Erythroblast (primary cell): ENCODE measurements at regions not wholly inside any gene's neighbourhood (a gene's known extent, or its start where the extent isn't known, plus 50 kb on each side); places are given as distances from the start of the nearest gene placed in this dataset.

Source experiments
- DNase-seq, 2 experiments: peaks; one replicate each; lab custom pipeline; 2025; lab: John Stamatoyannopoulos, UW
- GATA1 ChIP-seq: IDR thresholded peaks from 2 replicates; pipeline ENCODE4 v1.6.1; 2011; ENCODE audit warnings: low read depth, mild to moderate bottlenecking, control low read depth, low read length, moderate library complexity
- POLR2A ChIP-seq: IDR thresholded peaks from 2 replicates; pipeline ENCODE4 v1.6.1; 2011; ENCODE audit warnings: mild to moderate bottlenecking, low read length

DNA sequence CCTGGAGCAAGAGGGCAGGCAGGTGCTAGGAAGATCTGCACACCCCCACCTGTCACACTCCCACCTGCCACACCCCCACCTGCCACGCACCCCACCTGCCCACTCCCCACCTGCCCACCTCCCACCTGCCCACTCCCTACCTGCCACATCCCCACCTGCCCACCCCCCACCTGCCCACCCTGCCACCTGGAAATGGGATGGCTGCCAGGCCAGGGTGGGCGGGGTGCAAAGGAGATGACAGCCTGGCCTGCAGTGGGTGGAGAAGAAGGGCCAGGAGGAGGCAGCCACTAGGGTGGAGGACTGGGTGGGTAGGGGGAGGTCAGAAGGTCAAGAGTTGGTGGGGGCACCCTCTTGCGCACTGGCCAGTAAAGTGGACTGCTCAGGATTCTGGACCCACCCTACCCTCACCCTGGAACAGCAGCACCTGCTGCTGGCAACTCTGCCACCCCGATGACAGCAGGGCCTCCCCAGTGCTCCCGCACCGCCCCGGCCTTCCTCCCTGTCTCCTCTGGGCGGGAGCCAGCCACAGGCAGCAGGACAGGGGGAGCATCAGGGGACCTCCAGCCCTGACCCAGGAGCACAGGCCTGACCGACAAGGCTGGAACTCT, 66.8 kb upstream of the NKX1-1 start:
- TF ChIP-seq POLR2A (no peak), GATA1 (no peak)
- no peak for DNase-seq

DNA sequence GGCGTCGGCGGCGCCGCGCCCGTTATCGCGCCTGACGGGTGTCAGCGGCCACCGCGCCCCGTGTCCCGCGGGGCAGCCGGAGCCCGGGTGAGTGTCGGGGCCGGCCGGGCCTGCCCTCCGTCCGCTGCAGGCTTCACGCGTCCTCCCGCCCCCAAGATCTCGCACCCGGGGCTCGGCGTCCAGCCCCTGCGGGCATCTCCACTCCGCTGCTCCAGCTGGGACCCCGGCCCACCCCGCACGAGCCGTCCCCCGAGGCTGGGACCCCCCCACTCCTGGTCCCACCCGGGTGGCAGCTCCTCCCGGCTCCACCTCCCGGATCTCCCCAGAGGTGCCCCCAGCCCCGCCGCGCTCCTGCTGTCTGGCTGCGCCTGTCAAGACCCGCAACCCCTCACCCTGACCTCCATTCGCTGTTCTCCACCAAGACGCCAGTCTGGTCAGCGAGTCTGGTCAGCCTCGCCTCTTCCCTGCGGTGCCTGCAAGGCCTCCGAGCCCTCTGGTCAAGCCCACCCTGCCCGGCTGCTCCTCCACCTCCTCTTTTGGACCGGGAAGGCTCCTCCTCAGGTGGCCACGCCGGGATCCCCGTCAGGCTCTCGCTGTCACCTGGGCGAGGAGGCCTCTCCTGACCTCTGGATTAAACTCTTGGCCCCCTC, 66.0 kb upstream of the NKX1-1 start:
- TF ChIP-seq GATA1 (no peak), POLR2A (no peak)
- DNase-seq, result no peak

DNA sequence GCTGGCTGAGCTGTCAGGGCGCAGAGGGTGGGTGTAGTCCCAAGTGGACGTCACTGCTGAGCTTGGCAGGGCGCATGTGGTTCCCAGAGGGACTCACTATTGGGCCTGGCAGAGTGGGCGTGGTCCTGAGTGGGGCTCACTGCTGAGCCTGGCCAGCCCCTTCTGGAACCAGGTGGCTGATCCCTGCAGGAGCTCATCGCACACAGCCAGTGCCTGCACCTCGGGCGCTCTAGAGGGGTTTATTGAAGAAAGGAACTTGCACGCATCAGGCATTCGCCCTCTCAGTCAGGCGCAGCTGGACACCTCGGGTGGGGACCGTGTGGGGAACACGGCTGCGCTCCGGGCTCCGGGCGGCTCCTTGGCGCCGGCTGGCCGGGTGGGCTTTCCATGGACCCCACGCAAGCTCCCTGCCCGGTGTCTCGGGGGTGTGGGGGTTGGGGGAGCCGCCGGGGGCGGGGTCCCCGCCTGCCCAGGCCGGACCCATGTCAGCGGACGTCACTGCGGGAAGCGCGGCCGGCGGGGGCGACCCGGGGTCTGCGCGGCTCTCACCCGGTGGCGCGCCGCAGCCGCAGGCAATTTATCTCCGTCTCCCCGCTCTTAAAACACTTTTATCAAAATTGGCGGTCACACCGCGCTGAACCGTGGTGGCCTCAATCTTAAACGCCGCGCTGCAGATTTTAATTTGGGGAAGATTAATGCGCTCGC, 65.4 kb upstream of the NKX1-1 start:
- no peak for TF ChIP-seq POLR2A
- TF ChIP-seq GATA1, result no peak
- DNase-seq, result no peak

DNA sequence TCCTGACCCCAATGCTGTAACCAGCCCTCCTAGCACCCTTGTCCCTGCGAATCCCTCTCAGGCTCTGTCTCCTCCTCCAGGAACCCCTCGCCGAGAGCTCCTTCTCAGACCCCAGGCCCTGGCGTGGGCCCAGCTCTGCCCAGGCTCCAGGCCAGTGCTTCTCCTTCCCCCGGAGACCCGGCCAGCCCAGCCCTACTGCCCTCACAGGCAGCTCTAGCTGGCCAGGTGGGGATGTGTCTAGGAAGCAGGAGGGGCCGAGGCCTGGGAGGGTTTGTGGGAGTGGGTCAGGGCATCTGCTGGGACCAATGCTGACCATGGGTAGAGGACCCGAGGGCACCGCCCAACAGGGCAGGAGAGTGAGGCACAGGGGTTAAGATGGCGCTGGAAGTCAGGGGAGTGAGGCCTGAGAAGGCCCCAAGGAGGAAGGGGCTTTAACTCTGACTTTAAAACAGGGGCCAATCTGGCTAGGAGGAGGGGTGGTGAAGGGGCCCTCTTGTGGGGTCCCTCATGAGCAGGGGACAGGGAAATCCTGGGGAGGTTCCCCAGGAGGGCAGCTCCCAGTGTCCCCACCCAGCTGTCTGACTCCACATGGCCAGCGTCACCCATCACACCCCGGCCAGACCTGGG, 64.7 kb upstream of the NKX1-1 start:
- no peak for DNase-seq
- no peak for TF ChIP-seq GATA1
- no peak for TF ChIP-seq POLR2A

DNA sequence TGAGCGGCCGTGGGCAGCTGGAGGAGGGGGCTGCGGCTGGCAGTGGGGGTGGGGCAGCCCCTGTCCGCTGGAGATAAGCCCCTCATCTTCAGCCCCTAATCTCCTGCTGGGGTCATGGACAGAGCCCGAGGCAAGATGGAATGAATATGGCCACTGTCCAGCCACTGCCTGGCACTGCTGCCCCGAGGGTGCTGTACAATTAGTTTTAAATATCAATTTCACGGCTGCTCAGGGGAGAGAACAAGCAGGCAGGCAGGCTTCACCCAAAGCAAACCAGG, 64.1 kb upstream of the NKX1-1 start:
- TF ChIP-seq POLR2A, result no peak
- no peak for TF ChIP-seq GATA1
- DNase-seq, result no peak

DNA sequence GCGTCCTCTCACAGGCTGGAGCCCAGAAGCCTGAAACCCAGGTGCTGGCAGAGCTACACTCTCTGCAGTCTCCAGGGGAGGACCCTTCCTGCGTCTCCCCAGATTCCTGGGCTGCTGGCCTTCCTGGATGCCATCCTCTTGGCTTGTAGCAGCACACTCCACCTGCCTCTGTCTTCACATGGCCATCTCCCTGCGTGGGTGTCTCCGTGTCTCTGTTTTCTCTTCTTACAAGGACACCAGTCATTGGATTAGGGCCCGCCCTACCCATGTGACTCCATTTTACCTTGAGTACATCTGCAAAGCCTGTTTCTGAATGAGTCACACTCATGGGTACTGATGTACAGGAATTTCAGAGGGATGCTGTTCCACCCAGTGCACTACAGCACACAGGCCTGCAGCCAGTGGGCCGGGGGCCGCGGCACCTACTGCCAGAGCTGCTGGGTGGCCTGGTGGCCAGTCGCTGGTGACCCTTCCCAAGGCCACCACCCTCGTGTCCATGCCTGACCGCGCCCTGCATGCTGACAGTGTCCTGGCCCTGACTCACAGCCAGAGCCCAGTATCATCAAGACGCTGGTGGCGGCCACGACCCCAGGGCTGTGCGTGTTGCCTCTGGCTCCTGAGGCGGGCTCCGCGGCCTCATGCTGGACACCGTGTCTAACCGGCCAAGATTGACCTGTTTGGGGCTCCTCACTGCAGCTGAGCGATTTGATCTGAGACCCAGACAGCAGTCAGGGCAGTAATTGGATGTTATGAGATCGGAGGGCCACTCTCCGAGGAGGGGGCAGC, 63.6 kb upstream of the NKX1-1 start:
- TF ChIP-seq POLR2A, result no peak
- TF ChIP-seq GATA1, result no peak

DNA sequence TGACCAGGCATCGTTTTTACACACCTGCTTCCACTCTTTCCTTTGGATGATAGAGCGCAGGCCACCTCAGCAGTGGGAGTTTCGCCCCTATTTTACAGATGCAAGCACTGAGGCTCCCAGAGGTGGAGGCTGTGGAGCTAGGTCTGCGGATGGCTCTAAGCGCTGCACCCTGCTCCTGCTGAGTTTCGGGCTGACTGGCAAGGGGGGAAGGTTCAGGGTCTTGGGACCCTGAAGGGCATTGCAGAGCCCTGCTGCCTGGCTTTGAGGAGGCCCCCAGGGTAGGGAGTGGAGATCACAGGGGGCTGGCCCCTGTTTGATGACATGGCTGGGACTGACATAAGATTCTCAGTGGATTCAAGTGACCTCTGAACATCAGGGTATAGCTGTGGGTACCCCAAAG, 62.8 kb upstream of the NKX1-1 start:
- no peak for DNase-seq
- no peak for TF ChIP-seq POLR2A

More for the DNA sequence above, 63.6 kb upstream of the NKX1-1 start:
- no peak for DNase-seq

DNA sequence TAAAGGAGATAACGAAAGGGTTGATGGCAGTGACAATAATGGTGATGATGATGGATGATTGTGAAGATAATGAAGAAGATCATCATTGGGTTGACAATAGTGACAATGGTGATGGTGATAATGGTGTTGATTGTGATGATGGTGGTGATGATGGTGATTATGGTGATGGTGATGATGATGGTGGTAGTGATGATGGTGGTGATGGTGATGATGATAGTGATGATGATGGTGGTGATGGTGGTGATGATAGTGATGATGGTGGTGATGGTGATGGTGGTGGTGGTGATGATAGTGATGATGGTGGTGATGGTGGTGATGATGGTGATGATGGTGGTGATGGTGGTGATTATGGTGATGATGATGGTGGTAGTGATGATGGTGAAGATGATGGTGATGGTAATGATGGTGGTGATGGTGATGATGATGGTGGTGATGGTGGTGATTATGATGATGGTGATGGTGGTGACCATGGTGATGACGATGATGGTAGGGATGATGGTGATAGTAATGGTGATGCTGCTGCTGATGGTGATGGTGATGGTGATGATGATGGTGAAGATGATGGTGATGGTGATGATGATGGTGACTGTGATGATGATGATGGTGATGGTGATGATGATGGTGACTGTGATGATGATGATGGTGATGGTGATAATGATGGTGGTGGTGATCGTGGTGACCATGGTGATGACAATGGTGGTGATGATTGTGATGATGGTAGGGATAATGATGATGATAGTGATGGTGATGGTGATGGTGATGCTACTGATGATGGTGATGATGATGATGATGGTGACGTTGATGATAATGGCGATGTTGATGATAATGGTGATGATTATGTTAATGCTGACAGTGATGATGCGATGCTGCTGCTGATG, 61.6 kb upstream of the NKX1-1 start:
- DNase-seq, result no peak
- TF ChIP-seq POLR2A, result no peak
- TF ChIP-seq GATA1, result no peak

DNA sequence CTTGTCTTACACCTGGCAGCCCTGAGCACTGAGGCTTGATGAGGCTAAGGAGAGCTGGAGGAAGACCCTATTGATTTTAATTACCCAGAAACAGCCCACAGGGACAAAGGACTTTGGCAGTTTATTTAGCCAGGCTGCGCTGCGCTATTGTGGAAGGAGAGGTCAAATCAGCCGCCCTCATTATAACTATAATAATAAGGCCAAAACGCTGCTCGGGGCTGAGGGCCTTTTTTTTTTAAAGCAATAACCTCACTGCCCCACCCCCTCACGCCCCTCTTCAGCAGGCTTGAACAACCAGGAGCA, 60.6 kb upstream of the NKX1-1 start:
- no peak for TF ChIP-seq GATA1
- TF ChIP-seq POLR2A, result no peak
- DNase-seq, result no peak

DNA sequence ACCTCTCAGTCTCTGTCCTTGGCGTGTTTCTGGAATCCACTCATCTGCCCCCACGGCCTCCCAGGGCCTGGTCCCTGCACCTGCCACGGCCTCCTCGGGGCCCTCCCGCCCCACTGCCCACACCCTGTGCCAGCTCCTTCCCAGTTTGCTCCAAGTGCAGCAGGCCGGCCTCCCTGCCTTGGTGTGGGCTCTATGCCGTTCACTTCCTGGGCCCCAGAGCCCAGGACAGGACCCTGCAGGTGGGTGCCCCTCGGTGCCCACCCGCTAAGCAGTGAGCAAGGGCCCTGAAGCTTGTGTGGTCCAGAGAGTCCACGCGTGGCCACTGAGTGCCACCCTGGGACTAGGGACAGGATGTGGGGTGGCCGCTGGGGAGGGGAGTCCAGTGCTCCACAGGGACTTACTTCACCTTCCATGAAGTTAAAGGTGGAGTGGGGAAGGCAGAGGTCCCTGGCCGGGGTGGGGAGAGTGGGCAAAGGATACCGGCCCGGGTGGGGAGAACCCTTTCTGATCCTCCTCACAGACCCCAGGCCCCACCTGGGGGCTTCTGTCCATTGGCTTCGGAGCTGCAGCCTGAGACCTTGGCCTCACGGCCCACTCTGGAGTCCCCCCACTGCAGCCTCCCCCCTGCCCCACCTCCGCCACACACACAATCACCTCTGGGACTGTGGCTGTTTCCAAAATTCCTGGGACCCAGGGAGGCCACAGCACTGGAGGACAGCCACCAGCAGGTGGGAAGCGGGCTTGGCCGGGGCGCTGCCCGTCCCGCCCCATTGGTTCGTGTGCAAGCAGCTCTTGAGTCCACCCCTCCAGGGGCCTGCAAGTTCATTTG, 60.0 kb upstream of the NKX1-1 start:
- no peak for DNase-seq
- no peak for TF ChIP-seq POLR2A
- TF ChIP-seq GATA1, result no peak

DNA sequence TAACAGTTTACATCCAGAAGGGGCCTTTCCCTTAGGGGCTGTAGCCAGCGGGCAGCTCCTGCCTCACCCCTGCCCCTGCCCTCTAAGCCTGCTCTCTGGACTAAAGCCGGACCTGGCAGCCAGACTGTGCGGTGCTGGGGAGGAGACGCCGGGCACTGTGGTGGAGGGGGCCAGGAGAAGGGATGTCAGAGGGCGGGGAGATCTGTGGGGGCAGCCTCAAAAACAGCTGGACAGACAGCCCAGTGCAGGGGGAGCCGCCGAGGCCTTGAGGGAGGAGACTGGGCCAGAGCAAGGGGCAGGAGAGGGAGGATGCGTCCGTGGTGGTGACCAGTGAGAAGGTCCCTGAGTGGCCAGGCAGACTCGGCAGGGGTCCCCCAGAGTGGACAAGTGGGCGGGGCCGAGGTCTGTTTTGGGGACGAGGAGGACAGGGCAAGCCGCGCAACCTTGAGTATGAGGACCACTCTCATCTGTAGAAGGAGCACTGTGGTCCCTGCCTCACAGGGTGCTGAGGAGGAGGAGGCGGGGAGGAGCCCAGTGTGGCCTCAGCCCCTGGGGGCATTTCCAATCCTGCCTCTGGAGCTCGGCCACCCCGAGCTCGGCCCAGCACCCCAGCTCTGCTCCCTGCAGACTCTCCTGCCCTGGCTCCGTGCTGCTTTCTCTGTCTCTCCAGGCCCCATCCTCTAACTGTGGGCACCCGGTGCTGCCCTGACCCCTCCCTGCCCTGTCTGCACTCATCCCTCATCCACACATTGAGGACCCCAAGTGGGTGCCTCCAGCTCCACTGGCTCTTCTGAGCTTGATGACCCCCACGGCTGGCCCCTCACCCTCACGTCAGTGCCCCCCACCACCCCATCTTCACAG, 59.2 kb upstream of the NKX1-1 start:
- no peak for TF ChIP-seq GATA1
- TF ChIP-seq POLR2A, result no peak
- DNase-seq, result no peak

DNA sequence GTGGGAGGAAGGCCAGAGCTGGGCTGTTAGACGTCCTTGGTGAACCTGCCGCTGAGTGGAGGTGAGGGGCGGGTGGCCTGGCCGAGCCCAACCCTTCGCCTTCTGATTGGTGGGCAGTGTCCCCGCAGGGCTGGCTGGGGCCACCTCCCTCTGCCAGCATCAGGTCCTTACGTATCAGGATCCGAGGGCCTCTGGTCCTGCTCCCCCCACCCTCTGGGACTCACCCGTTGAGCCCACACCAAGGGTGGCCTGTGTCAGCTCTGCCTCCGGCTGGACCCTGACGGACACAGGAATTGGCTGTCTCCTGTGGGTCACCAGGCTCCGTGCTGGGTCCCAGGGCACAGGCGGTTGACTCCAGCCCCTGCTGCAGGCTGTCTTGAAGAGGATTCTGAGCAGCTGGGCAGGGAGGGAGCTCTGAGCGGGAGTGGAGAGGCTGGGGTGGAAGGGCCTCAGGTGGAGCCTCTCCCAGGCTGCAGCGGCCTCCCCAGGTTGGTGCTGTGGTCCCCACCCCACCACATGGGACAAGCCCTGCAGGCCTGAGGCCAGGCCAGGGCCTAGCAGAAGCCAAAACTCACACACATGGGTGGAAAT, 58.4 kb upstream of the NKX1-1 start:
- DNase-seq, result no peak
- no peak for TF ChIP-seq POLR2A
- no peak for TF ChIP-seq GATA1
